Inferior parietal cortex (tissue), 1 donor: ENCODE measurements at regions not wholly inside any gene's neighbourhood (a gene's known extent, or its start where the extent isn't known, plus 50 kb on each side); places are given as distances from the start of the nearest gene placed in this dataset.

Experiments
- DNase-seq: peaks from one replicate; pipeline ENCODE4 v3.0.0-alpha.2; 2016; ENCODE audit errors: extremely low spot score

GRCh38 chr7:130910949-130911944 lies 177.2 kb upstream of the KLF14 start:
- no peak for DNase-seq

- DNase-seq: no peak
Measured at GRCh38 chr7:130912082-130912861, 178.3 kb upstream of the KLF14 start.

- no peak for DNase-seq
Measured at GRCh38 chr7:130912862-130913638, 179.0 kb upstream of the KLF14 start.

- no peak for DNase-seq
Measured at GRCh38 chr7:130913639-130914553, 179.9 kb upstream of the KLF14 start.

GRCh38 chr7:130914554-130915294 lies 180.7 kb upstream of the KLF14 start:
- no peak for DNase-seq

GRCh38 chr7:130917669-130918128 lies 183.7 kb upstream of the KLF14 start:
- no peak for DNase-seq

GRCh38 chr7:130918129-130919052 lies 184.4 kb upstream of the KLF14 start:
- no peak for DNase-seq

- DNase-seq: no peak
Measured at GRCh38 chr7:130919316-130920103, 185.5 kb upstream of the KLF14 start.

GRCh38 chr7:130920122-130920521 lies 186.1 kb upstream of the KLF14 start:
- DNase-seq: no peak

- DNase-seq: peak; percentile 78
Measured at GRCh38 chr7:130921391-130922180, 187.6 kb upstream of the KLF14 start.

GRCh38 chr7:130922206-130923112 lies 188.5 kb upstream of the KLF14 start:
- no peak for DNase-seq

GRCh38 chr7:130923365-130923764 lies 189.4 kb upstream of the KLF14 start:
- no peak for DNase-seq

- DNase-seq: no peak
Measured at GRCh38 chr7:130923930-130924329, 189.9 kb upstream of the KLF14 start.

GRCh38 chr7:130925136-130925794 lies 191.3 kb upstream of the KLF14 start:
- DNase-seq: no peak

- DNase-seq: no peak
Measured at GRCh38 chr7:130926001-130926691, 192.1 kb upstream of the KLF14 start.
